Islet of Langerhans (tissue), 1 donor: ENCODE measurements at regions not wholly inside any gene's neighbourhood (a gene's known extent, or its start where the extent isn't known, plus 50 kb on each side); places are given as distances from the start of the nearest gene placed in this dataset.

ENCODE experiments used
- FAIRE-seq: peaks from one replicate; lab custom pipeline; 2011; peaks lifted over from hg19 to GRCh38; lab: Jason Lieb, UNC

DNA sequence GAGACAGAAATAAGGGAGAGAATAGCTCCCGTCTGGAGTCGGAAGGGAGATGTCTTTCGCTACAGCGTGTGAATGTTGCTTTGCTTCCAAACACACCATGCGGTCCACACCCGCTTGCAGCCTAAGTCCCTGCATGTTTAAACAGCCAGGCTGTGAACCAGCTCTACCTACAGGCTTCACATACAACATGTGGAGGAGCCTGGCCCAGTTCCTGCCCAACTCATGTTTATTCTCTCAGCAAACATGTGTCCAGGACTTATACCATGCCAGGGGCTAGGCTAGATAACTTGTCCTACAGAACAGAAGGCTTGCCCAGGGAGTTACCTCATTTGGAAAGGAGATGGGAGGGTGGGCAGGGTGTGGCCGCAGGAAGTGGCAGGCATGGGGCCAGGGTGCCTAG is 181.5 kb downstream of the FOXO1 start:
- no peak for FAIRE-seq

DNA sequence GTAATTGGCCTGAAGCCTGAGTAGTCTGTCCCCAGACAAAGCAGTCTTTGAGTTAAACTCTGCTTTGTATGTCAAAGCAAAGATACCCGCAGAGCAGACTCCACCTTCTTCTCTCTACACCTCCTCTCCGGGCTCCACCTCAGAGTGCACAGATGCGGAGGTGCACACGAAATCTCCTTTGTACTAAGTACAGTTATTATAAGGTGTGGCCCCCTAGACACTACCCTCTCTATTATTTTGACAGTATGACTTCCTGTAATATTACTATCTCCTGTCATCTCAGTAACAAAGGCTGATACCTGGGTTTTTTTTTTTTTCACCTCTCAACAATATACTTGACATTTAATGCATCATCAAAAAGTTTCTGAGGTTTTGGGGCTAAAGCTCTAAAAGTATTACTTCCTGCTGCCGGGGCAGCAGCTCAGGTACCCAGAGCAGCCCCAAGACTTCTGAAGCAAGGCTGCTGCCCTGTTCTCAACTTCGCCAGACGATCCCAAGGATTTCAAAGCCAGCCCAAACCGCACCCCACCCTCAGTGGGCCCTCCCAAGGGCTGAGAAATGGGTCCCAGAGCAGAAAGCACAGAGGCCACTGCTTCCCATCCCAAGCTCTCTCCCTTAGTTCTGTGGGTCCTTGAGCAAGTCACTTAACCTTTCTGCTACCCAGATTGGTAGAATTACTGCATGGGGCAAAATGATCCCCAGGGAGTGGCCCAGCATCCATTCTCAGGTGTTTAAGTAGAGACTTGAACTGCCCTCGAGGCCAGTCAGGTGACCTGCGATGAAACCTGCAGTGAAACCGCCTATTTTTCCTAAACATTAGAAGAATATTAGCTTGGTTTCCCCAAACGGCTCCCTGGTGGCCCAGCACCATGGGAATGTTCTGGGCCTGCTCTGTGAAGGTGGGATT is 180.6 kb downstream of the FOXO1 start:
- FAIRE-seq: no peak

DNA sequence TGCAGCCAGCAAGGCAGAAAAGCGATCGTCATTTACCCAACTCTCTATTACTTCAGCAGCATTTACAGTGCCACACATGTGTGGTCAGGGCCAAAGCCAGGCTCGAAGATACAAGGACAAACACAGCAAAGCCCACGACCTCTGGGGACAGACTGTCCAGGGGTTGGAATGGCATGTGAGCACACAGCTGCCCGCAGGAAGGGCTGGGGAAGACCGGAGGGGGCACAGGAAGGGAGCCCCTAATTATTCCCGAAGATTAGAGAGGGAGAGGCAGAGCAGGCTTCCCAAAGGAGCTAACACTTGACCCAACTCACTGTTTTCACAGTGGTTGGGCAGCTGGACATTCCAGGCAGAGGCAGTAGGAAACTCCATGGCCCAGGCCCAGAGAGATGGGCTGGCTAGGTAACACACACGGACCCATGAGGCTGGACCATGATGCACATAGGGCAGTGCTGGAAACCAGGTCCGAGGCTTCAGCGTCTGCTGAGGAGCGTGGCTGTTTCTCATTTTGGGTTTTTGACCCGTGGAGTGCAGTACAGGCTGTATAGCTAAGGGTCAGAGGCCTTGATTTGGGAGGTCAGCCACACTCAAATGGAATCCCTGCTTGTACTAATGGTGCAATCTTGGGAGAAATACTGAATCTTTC is 179.8 kb downstream of the FOXO1 start:
- FAIRE-seq: no peak

DNA sequence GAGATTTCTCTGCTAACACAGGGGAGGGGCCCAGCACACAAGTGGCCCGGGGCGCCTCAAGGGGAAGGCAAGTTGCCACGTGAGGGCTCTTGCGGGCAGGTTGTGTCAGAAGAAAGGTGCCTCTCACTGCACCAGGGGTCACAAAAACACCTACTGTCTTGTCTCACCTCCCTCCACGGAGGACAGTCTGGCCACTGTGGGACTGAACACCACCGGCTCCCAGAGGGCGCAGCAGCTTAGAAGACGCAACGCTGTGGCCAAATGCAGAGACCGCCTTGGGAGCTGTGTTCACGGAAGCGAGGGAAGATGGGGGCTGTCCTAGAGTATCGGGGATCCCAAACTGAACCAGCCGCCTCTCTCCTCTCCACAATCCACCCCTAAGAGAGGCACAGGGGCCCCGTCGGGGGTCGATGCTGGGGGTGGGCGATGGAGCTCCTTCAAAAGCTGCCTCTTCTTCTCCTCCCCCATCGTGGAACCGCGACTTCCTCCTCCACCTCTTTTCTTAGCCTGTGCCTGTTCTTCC is 177.5 kb downstream of the FOXO1 start:
- no peak for FAIRE-seq

DNA sequence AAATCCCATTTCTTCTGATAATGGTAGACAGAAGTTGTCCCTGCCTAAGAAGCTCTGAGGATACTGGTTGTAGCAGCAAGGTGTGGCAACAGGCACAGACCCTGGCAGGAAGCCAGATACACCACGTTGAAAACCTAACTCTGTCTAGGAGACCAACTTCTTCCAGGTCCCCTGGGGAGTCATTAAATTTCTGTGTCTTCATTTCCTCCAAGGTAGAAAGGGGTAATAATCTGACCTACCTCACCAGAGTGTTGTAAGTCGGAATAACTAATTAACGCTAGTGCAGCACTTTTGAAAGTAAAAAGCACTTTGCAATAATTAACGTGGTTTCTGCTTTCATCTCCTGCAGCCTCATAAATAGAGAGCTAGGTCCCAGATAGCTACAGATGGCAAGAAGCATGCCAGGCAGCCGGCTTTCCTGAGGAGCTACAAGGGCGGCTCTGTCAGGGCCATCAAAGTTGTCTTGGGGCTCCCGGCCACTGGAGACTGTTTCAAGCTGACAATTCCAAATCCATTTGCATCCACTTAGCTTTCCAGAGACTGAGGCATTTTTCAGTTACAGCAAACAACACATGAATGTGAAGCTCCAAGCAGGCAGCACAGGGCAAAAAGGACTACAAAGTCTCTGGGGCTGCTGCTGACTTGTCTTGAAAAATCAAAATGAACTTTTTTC is 176.2 kb downstream of the FOXO1 start:
- no peak for FAIRE-seq

DNA sequence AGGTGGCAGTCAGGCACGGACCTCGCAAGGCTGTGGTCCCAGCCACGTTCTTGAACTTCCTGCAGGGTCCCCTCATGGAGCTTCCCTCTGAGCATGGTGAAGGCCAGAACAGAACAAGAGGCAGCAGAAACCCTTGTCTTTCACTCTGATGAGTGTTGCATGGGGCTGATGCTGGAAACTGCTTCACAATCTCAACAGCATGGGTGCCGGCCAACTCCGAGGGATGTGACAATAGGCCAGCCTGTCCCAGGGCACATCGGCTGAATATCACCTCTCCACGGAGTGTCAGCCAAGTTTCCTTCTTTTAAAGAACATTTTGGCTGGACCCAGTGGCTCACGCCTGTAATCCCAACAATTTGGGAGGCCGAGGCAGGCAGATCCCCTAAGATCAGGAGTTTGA is 173.9 kb downstream of the FOXO1 start:
- FAIRE-seq: no peak

DNA sequence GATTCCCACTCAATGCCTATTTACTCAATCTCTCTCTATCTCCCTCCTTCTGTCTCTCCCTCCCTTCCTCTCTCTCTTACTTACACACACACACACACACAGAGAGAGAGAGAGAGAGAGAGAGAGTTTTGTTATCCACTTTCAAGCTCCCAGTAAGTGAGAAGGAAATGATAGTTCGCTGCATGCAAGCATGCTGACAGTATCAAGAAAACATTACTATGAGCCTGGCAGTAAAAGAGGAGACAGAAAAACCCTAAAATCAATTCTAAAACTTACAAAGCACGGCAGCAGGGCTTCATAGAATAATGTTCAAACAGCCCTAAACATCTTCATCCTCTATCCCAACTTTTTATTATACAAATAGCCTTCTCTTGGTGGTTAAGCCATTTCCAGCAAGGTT is 171.9 kb downstream of the FOXO1 start:
- FAIRE-seq: no peak

DNA sequence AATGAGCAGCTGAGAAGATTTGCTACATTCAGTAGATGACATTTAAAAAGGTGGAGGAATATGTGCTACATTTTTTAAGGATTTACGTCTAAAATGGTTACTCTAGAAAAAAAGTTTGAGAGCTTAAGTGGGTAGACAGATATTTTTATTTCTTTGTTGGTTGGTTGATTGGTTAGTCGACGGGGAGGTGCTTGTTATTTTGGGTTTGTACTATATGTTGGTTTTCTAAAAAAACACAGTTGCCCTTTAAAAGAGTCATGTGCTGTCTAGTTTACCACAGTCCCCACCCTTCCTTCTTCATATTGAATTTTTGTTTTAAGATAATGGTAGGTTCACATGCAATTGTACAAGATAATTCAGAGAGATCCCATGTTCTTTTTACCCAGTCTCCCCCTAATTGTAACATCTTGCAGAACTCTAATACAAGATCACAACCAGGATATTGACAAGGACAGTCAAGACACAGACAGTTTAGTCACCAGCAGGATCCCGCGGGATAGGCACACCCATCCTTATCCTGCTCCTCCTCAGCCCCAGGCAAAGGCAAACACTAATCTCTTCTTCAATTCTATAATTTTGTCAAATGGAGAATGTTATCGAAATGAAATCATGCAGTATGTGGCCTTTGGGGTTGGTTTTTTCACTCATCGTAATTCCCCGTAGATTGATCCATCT is 171.4 kb downstream of the FOXO1 start:
- no peak for FAIRE-seq

DNA sequence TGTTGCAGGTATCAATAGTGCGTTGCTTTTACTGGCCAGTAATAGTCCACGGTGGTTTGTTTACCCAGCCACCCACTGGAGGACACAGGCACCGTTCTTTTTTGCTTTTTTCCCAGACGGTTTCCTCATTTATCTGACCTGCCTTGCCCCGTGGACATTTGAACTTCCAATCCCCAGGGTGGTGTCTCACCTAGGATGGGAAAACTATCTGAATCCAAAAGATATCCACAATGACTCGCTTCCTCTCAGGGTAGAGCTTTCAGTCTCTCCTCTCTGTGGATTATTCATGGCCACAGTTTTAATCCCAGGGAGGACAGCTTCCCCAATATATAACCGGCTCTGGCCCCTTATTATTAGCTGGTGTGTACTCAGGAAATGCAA is 170.8 kb downstream of the FOXO1 start:
- FAIRE-seq: no peak

DNA sequence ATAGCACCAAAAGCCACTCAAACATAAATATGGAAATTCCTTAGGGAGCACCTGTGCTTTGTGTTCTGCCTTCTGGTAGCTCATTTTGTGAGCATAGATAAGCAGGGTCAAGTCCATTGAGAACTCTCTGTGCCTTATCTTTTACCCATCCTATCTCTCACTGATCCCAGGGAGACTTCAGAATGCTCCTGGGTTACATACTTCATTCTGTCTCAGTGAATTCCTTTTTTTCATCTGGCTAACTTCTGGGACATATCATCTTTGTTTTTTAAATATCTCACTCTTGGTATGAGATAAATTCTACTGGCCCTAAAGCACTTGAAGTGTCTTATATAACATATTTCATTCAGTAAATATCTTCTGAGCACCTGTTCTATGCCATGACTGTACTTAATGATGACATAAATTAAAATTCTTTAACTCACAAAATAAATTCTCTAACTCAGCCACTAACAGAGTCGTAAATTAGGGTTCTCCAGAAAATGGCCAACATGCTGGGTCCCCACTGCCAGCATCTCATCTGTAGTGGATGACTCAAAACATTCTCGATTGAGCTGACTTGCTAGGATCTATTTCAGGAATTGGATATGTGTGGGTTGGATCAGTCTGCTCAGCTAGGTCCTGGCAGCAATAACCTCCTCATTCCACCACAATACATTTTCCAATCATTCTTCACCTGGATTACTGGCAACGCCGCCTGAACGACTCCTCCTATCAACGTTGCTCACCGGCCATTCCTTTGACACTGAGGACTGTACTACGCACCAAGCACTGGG is 170.2 kb downstream of the FOXO1 start:
- FAIRE-seq: no peak

DNA sequence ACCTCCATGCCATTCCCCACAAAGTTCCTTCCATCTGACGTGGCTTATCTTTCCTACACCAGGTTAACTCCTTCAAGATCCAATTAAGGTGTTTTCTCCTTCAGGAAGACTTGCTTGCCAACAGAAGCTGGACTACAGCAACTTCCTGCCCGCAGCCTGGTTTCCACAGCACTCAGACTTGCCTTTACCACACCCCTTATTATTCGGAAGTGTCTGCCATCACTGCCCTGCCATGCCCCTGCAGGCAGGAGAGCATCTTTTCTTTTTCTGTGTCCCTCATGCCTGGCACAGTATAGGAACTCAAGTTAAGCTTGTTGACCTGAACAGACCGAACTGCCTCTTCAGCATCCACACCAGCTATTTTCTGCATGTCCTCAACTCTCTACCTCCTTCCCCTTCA is 168.0 kb downstream of the FOXO1 start:
- FAIRE-seq: no peak

DNA sequence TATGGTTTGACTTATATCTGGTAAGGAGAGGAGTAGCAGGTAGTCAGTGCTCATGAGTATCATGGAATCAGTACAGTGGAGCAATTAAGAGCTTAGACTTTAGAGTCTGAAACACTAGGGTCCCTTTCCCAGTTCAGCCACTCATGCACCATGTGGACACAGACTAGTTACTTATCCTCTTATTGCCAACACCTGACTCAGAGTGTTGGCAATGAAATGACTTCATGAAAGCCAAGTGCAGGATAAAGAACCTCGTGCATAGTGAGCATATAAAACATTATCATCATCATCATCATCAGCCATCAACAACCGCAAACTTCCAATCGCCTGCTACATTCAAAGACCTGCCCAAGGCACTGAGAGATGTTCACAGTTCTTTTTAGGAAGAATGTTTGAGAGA is 164.2 kb downstream of the FOXO1 start:
- FAIRE-seq: no peak

DNA sequence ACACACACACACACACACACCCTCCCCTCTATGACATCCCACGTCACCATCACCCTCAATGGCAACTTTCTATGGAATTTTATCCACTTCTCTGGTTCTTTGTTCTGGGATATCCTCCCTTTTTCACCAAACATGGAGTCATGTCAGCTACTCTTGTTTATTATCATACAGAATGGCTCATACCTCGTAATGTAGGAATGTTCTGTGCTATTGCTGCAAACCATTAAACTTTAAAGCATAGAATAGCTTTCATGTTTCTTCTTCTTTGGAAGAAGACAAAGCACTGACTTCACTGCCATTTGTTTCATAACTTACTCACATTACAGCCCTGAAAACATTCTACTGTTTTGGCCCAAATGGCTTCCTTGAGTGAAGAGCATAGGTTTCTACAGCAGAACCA is 163.4 kb downstream of the FOXO1 start:
- no peak for FAIRE-seq

DNA sequence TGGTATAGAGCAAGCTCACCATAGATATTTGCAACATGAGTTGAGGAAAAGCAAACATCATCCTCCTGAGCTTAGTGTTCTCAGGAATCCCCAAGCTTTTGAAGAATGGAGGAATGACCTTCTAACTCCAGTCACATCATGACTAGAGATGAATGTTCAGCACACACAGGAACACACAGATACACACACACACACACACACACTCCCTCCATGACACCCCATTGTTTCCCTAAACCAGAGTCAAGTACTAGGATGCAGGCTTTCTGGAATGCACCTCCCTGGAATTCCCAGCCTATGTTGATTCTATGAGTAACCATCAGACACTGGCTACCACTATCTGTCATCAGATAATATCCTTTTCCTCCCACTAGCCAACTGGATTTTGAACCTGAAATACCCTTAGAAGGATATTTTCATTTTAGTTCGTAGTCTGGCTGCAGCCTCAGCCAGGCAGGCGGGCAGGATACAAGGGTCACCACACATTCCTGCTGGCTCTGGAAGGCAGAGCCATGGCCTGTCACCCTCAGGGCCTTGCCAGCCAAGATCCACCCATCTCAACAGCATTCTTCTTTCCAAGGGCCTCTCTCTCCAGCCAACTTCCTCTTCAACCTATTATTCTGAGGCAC is 162.4 kb downstream of the FOXO1 start:
- no peak for FAIRE-seq

DNA sequence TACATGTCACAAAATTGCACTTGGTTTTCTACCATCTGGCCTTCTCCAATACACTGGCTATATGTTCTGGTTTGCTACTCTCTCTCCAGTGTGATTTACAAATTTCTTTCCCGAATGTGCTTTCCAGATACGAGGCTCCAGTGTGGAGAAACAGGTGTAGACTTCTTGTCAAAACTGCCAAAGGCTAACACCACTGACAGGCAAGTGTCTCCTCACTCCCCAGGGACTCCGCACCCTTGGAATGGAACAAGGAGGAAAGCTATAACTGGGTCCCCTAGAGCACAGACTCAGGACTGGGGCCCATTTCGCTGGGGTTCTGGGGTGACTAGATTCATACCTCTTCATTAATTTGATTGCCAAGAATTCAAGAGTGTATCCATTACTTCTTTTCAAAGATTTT is 161.8 kb downstream of the FOXO1 start:
- FAIRE-seq: no peak

DNA sequence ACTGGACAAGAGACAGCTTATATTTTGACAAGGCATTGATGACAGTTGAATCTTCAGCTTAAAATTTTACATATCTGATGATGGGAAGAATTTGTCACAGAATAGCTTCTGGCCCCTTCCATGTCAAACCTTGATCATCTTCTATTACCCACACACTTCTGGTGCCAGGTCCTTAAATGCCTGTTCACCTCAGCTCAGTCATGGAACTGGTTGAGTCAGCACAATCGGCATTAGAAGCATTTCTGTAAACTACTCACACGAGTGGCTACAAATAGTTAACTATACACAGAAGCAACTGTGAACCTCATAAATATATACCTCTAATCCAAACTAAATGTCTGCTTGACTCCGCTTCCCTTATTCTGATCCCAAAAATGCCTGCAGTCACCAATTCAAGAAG is 161.2 kb downstream of the FOXO1 start:
- no peak for FAIRE-seq
